HL-60/S4 treated with phorbol 12-myristate 13-acetate at 8.2 ng/mL for 4 days and 3 days (cell line): ENCODE measurements at regions not wholly inside any gene's neighbourhood (a gene's known extent, or its start where the extent isn't known, plus 50 kb on each side); places are given as distances from the start of the nearest gene placed in this dataset.

Source experiments
- in situ Hi-C: fragments of 300-500 bp; cut with MboI; formaldehyde crosslinking; loops from 2 replicates; pipeline ENCODE4 v1.15.0; 2022; ENCODE audit warnings: low sequenced_read_pairs

GRCh38 chr2:147657086-147658000 lies 187.5 kb upstream of the ACVR2A start:
- in situ Hi-C loops = no loop called here

DNA sequence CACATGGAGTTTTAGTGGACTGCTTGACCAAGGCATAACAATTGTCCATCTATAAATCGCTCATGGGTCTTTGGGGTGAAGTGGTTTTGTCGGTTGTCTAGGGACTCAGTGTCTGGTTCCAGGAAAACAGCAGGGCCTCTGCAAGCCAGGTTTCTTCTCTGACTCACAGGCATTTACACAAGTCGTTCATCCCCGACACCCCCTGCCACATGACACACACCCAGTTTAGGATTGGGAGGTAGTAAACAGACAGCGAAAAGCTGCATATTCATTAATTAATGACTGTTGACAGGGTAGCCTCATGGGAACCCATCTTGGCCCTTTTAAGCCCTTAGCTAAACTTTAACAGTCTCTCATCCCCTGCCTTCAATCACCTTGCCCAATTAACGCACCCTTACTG lies 194.8 kb upstream of the ACVR2A start:
- in situ Hi-C loops = no loop called here

- in situ Hi-C loops = no loop called here
Observed at GRCh38 chr2:147649286-147649685, 195.5 kb upstream of the ACVR2A start.

- in situ Hi-C loops = no loop called here
Observed at GRCh38 chr2:147648471-147648870, 196.4 kb upstream of the ACVR2A start.

DNA sequence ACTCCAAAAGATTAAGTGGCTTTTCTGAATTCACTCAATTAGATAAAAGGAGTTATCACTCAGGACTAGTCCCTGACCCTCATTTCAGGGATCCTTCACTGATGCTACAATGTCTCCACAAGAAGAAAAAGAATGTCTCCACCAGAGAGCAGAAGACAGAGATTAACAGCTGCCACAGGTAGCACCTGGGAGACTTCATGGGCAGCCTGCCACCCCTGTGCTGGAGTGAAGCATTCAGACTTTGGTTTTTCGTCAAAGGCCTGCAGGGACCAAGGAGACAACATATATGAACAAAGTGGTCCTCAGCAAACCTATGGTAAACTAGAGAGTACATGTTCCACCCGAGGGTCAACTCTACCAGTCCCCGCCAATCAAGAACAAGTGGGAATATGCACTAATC lies 197.0 kb upstream of the ACVR2A start:
- in situ Hi-C loops = no loop called here

- in situ Hi-C loops = no loop called here
Observed at GRCh38 chr2:147646818-147647468, 197.9 kb upstream of the ACVR2A start.

DNA sequence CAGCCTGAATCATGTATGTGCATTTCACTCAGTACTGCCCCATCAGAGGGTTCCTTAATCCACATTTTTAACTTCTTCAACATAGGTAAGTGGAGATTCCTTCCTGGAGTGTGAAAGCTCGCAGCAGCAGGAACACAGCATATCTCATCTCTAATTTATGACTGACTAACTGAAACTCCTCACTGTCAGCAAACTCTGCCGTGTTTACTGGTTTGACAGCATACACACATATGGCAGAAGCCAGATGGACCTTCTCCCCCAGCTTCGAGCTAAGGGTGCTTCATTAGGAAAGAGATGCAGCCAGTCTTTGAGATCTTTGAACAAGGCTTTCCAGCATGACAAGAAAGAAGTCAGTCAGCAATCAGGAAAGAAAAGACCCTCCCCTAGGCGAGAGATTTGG lies 200.3 kb upstream of the ACVR2A start:
- in situ Hi-C loops = no loop called here

GRCh38 chr2:147642765-147643164 lies 202.1 kb upstream of the ACVR2A start:
- in situ Hi-C loops = no loop called here

- in situ Hi-C loops = no loop called here
Observed at GRCh38 chr2:147641651-147642050, 203.2 kb upstream of the ACVR2A start.

GRCh38 chr2:147639891-147640290 lies 204.9 kb upstream of the ACVR2A start:
- in situ Hi-C loops = no loop called here

GRCh38 chr2:147639386-147639785 lies 205.4 kb upstream of the ACVR2A start:
- in situ Hi-C loops = no loop called here

- in situ Hi-C loops = no loop called here
Observed at GRCh38 chr2:147636886-147637285, 207.9 kb upstream of the ACVR2A start.

DNA sequence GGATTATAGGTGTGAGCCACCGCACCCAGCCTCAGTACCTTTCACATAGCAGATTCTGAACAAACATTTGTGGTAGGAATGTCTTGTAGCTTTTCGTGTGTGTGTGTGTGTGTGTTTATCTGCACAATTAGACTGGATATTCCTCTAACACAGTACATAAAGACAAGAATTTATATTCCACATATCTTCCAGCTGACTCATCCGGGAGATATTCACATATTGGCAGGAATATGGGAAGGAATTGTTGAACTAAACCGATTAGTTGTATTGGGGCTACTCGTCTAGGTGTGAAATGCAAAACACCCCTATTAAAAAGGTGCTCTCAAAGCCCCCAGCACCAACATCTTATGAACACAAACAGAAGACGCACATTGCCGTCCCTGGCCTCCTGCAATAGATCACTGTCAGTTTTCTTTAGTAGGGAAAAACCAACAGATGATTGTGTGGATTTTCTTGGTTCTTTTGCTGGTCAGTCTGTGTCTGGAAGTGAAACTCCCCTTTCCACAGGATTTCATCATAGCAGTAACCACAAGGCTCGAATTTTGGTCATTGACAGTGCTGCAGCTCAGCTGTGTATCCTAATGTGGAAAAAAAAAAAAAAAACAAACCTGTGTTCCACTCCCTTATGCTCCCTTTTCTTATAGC lies 208.5 kb upstream of the ACVR2A start:
- in situ Hi-C loops = no loop called here

GRCh38 chr2:147634826-147635225 lies 210.0 kb upstream of the ACVR2A start:
- in situ Hi-C loops = no loop called here

GRCh38 chr2:147632198-147632597 lies 212.6 kb upstream of the ACVR2A start:
- in situ Hi-C loops = no loop called here

- in situ Hi-C loops = no loop called here
Observed at GRCh38 chr2:147631294-147631693, 213.5 kb upstream of the ACVR2A start.

- in situ Hi-C loops = no loop called here
Observed at GRCh38 chr2:147630585-147630984, 214.2 kb upstream of the ACVR2A start.

GRCh38 chr2:147628971-147629421 lies 215.8 kb upstream of the ACVR2A start:
- in situ Hi-C loops = no loop called here

GRCh38 chr2:147623328-147623727 lies 221.5 kb upstream of the ACVR2A start:
- in situ Hi-C loops = no loop called here

- in situ Hi-C loops = no loop called here
Observed at GRCh38 chr2:147621656-147622197, 223.1 kb upstream of the ACVR2A start.

- in situ Hi-C loops = no loop called here
Observed at GRCh38 chr2:147619808-147620207, 225.0 kb upstream of the ACVR2A start.
